ENCODE measurements at regions not wholly inside any gene's neighbourhood (a gene's known extent, or its start where the extent isn't known, plus 50 kb on each side); places are given as distances from the start of the nearest gene placed in this dataset.

GRCh38 chr20:51095633-51096521 lies 73.0 kb upstream of the KCNG1 start:
- no peak for DNase-seq (ENCODE audit: low read depth)

GRCh38 chr20:51094221-51094620 lies 71.3 kb upstream of the KCNG1 start:
- no peak for DNase-seq (ENCODE audit: low read depth)

- DNase-seq (ENCODE audit: low read depth), result no peak
Observed at GRCh38 chr20:51093240-51093763, 70.4 kb upstream of the KCNG1 start.

GRCh38 chr20:51092338-51092737 lies 69.4 kb upstream of the KCNG1 start:
- DNase-seq (ENCODE audit: low read depth), result no peak

- no peak for DNase-seq (ENCODE audit: low read depth)
Observed at GRCh38 chr20:51091406-51092195, 68.7 kb upstream of the KCNG1 start.

- no peak for DNase-seq (ENCODE audit: low read depth)
Observed at GRCh38 chr20:51089840-51090239, 66.9 kb upstream of the KCNG1 start.

- no peak for DNase-seq (ENCODE audit: low read depth)
Observed at GRCh38 chr20:51089272-51089781, 66.4 kb upstream of the KCNG1 start.

- no peak for DNase-seq (ENCODE audit: low read depth)
Observed at GRCh38 chr20:51087266-51087665, 64.4 kb upstream of the KCNG1 start.

- no peak for DNase-seq (ENCODE audit: low read depth)
Observed at GRCh38 chr20:51085769-51086168, 62.9 kb upstream of the KCNG1 start.

GRCh38 chr20:51084593-51085377 lies 61.9 kb upstream of the KCNG1 start:
- no peak for DNase-seq (ENCODE audit: low read depth)

GRCh38 chr20:51083447-51083846 lies 60.5 kb upstream of the KCNG1 start:
- DNase-seq (ENCODE audit: low read depth), result no peak

GRCh38 chr20:51082988-51083387 lies 60.1 kb upstream of the KCNG1 start:
- DNase-seq (ENCODE audit: low read depth), result no peak

- no peak for DNase-seq (ENCODE audit: low read depth)
Observed at GRCh38 chr20:51080516-51080915, 57.6 kb upstream of the KCNG1 start.

GRCh38 chr20:51079488-51079887 lies 56.6 kb upstream of the KCNG1 start:
- DNase-seq (ENCODE audit: low read depth), result no peak

GRCh38 chr20:51077686-51078060 lies 54.8 kb upstream of the KCNG1 start:
- no peak for DNase-seq (ENCODE audit: low read depth)

- no peak for DNase-seq (ENCODE audit: low read depth)
Observed at GRCh38 chr20:51076786-51077685, 54.1 kb upstream of the KCNG1 start.

GRCh38 chr20:51074062-51074461 lies 51.2 kb upstream of the KCNG1 start:
- no peak for DNase-seq (ENCODE audit: low read depth)

Data from activated T-helper 1 cell treated with Interleukin-2 at 50 U/mL for 16 hours (primary cell).